Sigmoid colon (tissue), 6 donors: ENCODE measurements at regions not wholly inside any gene's neighbourhood (a gene's known extent, or its start where the extent isn't known, plus 50 kb on each side); places are given as distances from the start of the nearest gene placed in this dataset.

Source experiments
- DNase-seq: peaks from one replicate; pipeline ENCODE4 v3.0.0-alpha.2; 2019
- H3K27ac ChIP-seq, 4 donors: fragments of 200-600 bp; sonication (generic); one replicate each; pipeline ENCODE4 v1.5.1; 2016 to 2019; ENCODE audit warnings: mild to moderate bottlenecking in 1 of 4
- H3K27me3 ChIP-seq, 3 donors: fragments of 200-600 bp; sonication (generic); one replicate each; pipeline ENCODE4 v1.5.1; 2019; ENCODE audit warnings: mild to moderate bottlenecking in 1 of 3
- H3K36me3 ChIP-seq, 4 donors: fragments of 200-600 bp; sonication (generic); one replicate each; pipeline ENCODE4 v1.5.1; 2016 to 2019
- H3K4me1 ChIP-seq, 4 donors: fragments of 200-600 bp; sonication (generic); one replicate each; pipeline ENCODE4 v1.5.1; 2017 to 2019
- H3K4me3 ChIP-seq, 4 donors: fragments of 200-600 bp; sonication (generic); one replicate each; pipeline ENCODE4 v1.5.1; 2017 to 2019; ENCODE audit warnings: mild to moderate bottlenecking in 2 of 4, moderate library complexity in 1 of 4
- H3K9me3 ChIP-seq, 4 donors: fragments of 200-600 bp in 3 of 4; sonication (generic) in 3 of 4; one replicate each; pipeline versions ENCODE4 v1.5.1 to v1.6.1; 2013 to 2019
- EP300 ChIP-seq, 4 donors: sonication (generic); formaldehyde crosslinking; IDR thresholded peaks; one replicate each; pipeline ENCODE4 v1.6.1; 2017; ENCODE audit warnings: antibody characterized with exemption in 4 of 4
- POLR2A ChIP-seq, 2 donors: fragments of 450-650 bp; IDR thresholded peaks; one replicate each; pipeline ENCODE4 v1.6.1; 2016; ENCODE audit warnings: antibody characterized with exemption in 2 of 2, mild to moderate bottlenecking in 2 of 2, moderate library complexity in 2 of 2
- POLR2AphosphoS5 ChIP-seq, 4 donors: sonication (generic); formaldehyde crosslinking; IDR thresholded peaks; one replicate each; pipeline ENCODE4 v1.6.1; 2017; ENCODE audit warnings: antibody characterized with exemption in 4 of 4
- WGBS, 2 donors: extraction: QIAGEN DNeasy Blood & Tissue Kit; methylation state at CpG; one replicate each; pipeline ENCODE4 v1.1.7; 2013; 5-methylcytosine and 5-hydroxymethylcytosine counted together
- intact Hi-C: fragments of 100-400 bp; cut with DNase I; formaldehyde crosslinking; loops from one replicate; pipeline ENCODE4 v1.15.1; 2023
- TF ChIP-seq, protein P1 (sequence below), 4 experiments: fragments of 450-650 bp in 3 of 4; fragments of 200-600 bp in 1 of 4; IDR thresholded peaks; one replicate each; pipeline ENCODE4 v1.5.1; 2016 to 2019; ENCODE audit warnings: antibody characterized with exemption in 4 of 4, mild to moderate bottlenecking in 3 of 4, moderate library complexity in 2 of 4
- donor health status: healthy with polysubstance abuse.
- donor health status: healthy.

- Histone ChIP-seq H3K9me3 (peaks cover 0 to 2% (median 0%) of the 10 kb centered on the region in 4 donors), H3K4me3 (no peak overlapping the region), H3K27me3 (no peaks in the 10 kb centered on the region), H3K36me3 (no peaks in the 10 kb centered on the region), H3K4me1 (no peaks in the 10 kb centered on the region), H3K27ac (no peak overlapping the region)
- no peak for DNase-seq
- no peak for TF ChIP-seq POLR2AphosphoS5 (IDR thresholded peaks at IDR 0.05)
- no peak for TF ChIP-seq EP300 (IDR thresholded peaks at IDR 0.05)
- WGBS, 2 donors, result 75 to 80% methylated on average over 9 of the region's 9 CpGs
- intact Hi-C loops, result no loop called here
These were observed 162.5 kb downstream of the IRX2 start for GRCh38 chr5:2588850-2589501.

DNA sequence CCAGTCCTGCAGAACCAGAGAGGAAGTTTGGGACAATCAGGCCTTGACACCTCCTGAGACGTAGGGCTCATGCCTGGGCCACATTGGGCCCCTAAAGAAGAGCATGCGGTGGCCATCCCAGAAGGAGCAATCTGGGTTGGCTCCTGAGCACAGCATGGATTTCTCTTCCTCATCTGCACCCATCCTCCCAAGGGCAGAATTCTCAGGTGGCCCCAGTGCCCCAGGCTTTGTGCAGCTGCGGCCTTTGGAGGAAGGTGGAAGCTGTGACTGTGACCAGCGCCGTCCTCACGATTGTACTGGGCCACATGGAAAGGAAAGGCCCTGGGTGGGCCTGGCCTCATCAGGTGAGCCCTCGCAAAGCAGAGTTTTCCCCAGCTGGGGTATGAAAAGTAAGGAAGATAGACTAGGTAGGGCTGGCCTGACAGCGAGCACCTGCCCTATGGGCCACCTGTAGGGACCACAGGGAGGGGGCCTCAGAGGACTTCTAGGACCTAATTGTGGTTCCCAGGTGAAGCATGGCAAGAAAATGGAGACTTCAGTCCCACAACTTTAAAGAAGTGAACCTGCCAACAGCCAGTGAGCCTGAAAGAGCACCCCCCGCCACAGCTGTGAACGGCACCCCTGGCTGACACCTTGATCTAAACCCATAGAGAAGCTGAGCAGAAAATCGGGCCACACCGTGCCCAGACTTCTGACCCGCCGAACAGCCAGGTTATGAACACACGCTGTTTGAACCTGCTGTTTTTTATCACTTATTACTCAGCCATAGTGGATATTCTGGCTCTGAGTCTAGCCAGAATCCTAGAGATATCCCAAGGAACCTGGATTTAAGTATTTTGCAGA is 164.1 kb downstream of the IRX2 start:
- DNase-seq, result no peak
- intact Hi-C loops, result no loop called here
- Histone ChIP-seq H3K4me3 (no peak overlapping the region), H3K36me3 (no peaks in the 10 kb centered on the region), H3K27ac (no peak overlapping the region), H3K27me3 (no peaks in the 10 kb centered on the region), H3K9me3 (no peaks in the 10 kb centered on the region), H3K4me1 (no peaks in the 10 kb centered on the region)
- TF ChIP-seq EP300 (IDR thresholded peaks at IDR 0.05) (no peak), POLR2A (IDR thresholded peaks at IDR 0.05) (no peak), POLR2AphosphoS5 (IDR thresholded peaks at IDR 0.05) (no peak)
- TF ChIP-seq, protein P1, sequence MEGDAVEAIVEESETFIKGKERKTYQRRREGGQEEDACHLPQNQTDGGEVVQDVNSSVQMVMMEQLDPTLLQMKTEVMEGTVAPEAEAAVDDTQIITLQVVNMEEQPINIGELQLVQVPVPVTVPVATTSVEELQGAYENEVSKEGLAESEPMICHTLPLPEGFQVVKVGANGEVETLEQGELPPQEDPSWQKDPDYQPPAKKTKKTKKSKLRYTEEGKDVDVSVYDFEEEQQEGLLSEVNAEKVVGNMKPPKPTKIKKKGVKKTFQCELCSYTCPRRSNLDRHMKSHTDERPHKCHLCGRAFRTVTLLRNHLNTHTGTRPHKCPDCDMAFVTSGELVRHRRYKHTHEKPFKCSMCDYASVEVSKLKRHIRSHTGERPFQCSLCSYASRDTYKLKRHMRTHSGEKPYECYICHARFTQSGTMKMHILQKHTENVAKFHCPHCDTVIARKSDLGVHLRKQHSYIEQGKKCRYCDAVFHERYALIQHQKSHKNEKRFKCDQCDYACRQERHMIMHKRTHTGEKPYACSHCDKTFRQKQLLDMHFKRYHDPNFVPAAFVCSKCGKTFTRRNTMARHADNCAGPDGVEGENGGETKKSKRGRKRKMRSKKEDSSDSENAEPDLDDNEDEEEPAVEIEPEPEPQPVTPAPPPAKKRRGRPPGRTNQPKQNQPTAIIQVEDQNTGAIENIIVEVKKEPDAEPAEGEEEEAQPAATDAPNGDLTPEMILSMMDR (IDR thresholded peaks at IDR 0.05), result no peak
- WGBS, 2 donors, result 87 to 92% methylated on average over 15 of the region's 15 CpGs

DNA sequence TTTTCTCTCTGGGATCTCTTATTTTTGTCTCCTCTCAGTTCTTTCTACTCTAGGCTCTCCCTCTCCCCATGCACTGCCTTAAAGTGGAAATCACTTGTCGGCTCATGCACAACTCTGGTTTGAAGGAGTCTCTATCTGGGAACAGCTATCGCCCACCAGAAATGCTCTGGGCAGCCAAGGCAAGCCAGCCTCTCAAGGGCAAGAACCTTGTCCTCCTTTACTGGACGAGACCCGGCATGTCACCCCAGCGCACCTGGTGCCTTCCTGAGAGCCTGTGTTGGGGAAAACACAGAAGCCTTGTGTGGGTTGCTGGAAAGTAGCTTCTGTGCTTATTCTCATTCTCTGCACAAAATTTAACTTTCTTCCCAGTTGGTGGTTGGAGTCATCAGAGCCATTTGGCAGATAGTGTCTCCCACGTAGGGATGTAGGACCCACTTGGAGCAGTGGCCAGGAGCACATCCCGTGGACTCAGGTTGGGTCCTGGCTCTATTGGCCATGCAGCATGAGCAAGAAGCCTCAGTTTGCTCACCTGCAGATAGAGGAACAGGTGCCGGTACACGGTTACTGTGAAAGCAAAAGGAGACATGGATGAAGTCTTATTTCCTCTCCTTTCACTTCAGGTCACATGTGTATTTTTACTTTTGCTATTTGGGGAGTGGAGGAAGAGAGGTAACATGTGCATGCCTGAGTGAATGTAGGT is 165.3 kb downstream of the IRX2 start:
- Histone ChIP-seq H3K27me3 (no peaks in the 10 kb centered on the region), H3K4me3 (no peak overlapping the region), H3K27ac (no peak overlapping the region), H3K9me3 (no peaks in the 10 kb centered on the region), H3K36me3 (no peaks in the 10 kb centered on the region), H3K4me1 (no peaks in the 10 kb centered on the region)
- 85 to 90% methylated on average over 9 of the region's 9 CpGs for WGBS, 2 donors
- DNase-seq, result no peak
- intact Hi-C loops, result no loop called here
- TF ChIP-seq, protein P1 (IDR thresholded peaks at IDR 0.05), result no peak
- TF ChIP-seq EP300 (IDR thresholded peaks at IDR 0.05) (no peak), POLR2A (IDR thresholded peaks at IDR 0.05) (no peak), POLR2AphosphoS5 (IDR thresholded peaks at IDR 0.05) (no peak)

- DNase-seq, result no peak
- intact Hi-C loops, result no loop called here
- Histone ChIP-seq H3K27me3 (no peaks in the 10 kb centered on the region), H3K9me3 (no peaks in the 10 kb centered on the region), H3K4me3 (no peak overlapping the region), H3K4me1 (no peaks in the 10 kb centered on the region), H3K27ac (no peak overlapping the region), H3K36me3 (no peaks in the 10 kb centered on the region)
- WGBS, 2 donors, result 69 to 82% methylated on average over 3 of the region's 3 CpGs
- TF ChIP-seq POLR2A (IDR thresholded peaks at IDR 0.05) (no peak), POLR2AphosphoS5 (IDR thresholded peaks at IDR 0.05) (no peak), EP300 (IDR thresholded peaks at IDR 0.05) (no peak)
- TF ChIP-seq, protein P1 (IDR thresholded peaks at IDR 0.05), result no peak
These were observed 166.8 kb downstream of the IRX2 start for GRCh38 chr5:2584579-2585269.
